Endothelial cell (in vitro differentiated cells): ENCODE measurements at regions not wholly inside any gene's neighbourhood (a gene's known extent, or its start where the extent isn't known, plus 50 kb on each side); places are given as distances from the start of the nearest gene placed in this dataset.

Source experiments
- DNase-seq: peaks from one replicate; pipeline ENCODE4 v3.0.0; 2021; ENCODE audit warnings: low spot score
- H3K27ac Mint-ChIP-seq: one replicate; pipeline ENCODE4 v1.8.0; 2021; ENCODE audit warnings: mixed read lengths, inconsistent platforms; ENCODE audit not compliant: unreplicated experiment
- H3K27me3 Mint-ChIP-seq: one replicate; pipeline ENCODE4 v1.8.0; 2021; ENCODE audit warnings: mild to moderate bottlenecking, moderate library complexity, mixed read lengths, inconsistent platforms; ENCODE audit not compliant: unreplicated experiment
- H3K36me3 Mint-ChIP-seq: one replicate; pipeline ENCODE4 v1.8.0; 2021; ENCODE audit warnings: mild to moderate bottlenecking, low read depth, mixed read lengths, inconsistent platforms; ENCODE audit not compliant: unreplicated experiment
- H3K4me1 Mint-ChIP-seq: one replicate; pipeline ENCODE4 v1.8.0; 2021; ENCODE audit warnings: mild to moderate bottlenecking, mixed read lengths, inconsistent platforms; ENCODE audit not compliant: unreplicated experiment
- H3K4me3 Mint-ChIP-seq: one replicate; pipeline ENCODE4 v1.8.0; 2021; ENCODE audit warnings: mild to moderate bottlenecking, mixed read lengths, inconsistent platforms; ENCODE audit not compliant: unreplicated experiment
- H3K9me3 Mint-ChIP-seq: one replicate; pipeline ENCODE4 v1.8.0; 2021; ENCODE audit warnings: mixed read lengths, inconsistent platforms; ENCODE audit not compliant: unreplicated experiment
- TF ChIP-seq, protein P1 (sequence below): fragments of 200-600 bp; sonication (generic); IDR thresholded peaks from one replicate; pipeline ENCODE4 v1.5.0; 2021; ENCODE audit warnings: antibody characterized with exemption; ENCODE audit not compliant: unreplicated experiment

GRCh38 chr2:12587228-12587627 is 129.5 kb upstream of the TRIB2 start:
- Mint-ChIP-seq H3K4me3 (no peak overlapping the region), H3K9me3 (no peaks in the 10 kb centered on the region), H3K27me3 (no peaks in the 10 kb centered on the region), H3K4me1 (no peaks in the 10 kb centered on the region), H3K36me3 (no peaks in the 10 kb centered on the region), H3K27ac (no peak overlapping the region)
- no peak for DNase-seq
- TF ChIP-seq, protein P1, sequence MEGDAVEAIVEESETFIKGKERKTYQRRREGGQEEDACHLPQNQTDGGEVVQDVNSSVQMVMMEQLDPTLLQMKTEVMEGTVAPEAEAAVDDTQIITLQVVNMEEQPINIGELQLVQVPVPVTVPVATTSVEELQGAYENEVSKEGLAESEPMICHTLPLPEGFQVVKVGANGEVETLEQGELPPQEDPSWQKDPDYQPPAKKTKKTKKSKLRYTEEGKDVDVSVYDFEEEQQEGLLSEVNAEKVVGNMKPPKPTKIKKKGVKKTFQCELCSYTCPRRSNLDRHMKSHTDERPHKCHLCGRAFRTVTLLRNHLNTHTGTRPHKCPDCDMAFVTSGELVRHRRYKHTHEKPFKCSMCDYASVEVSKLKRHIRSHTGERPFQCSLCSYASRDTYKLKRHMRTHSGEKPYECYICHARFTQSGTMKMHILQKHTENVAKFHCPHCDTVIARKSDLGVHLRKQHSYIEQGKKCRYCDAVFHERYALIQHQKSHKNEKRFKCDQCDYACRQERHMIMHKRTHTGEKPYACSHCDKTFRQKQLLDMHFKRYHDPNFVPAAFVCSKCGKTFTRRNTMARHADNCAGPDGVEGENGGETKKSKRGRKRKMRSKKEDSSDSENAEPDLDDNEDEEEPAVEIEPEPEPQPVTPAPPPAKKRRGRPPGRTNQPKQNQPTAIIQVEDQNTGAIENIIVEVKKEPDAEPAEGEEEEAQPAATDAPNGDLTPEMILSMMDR, result no peak

GRCh38 chr2:12587729-12588522 is 128.8 kb upstream of the TRIB2 start:
- TF ChIP-seq, protein P1, result no peak
- no peak for DNase-seq
- Mint-ChIP-seq H3K4me3 (no peak overlapping the region), H3K4me1 (no peaks in the 10 kb centered on the region), H3K9me3 (no peaks in the 10 kb centered on the region), H3K27me3 (no peaks in the 10 kb centered on the region), H3K36me3 (no peaks in the 10 kb centered on the region), H3K27ac (no peak overlapping the region)

DNA sequence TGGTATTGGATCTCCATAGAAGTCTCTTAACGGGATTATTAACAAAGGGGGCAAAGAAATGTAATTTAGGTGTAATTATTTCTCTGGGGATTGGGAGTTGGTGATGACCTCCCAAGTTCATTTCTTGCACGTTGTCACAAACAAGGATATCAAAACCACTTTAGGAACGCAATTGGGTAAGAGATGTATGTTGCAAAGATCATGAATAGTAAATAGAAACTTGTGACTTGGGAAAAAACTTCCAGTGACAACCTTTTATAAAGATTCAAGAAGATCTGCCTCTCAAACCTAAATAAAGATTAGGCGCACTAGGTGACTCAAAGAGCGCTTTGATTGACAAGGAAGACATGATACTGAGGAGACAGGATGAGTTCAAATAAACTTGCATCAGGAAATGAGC is 127.8 kb upstream of the TRIB2 start:
- Mint-ChIP-seq H3K27me3 (no peaks in the 10 kb centered on the region), H3K9me3 (no peaks in the 10 kb centered on the region), H3K36me3 (no peaks in the 10 kb centered on the region), H3K4me3 (no peak overlapping the region), H3K4me1 (no peaks in the 10 kb centered on the region), H3K27ac (no peak overlapping the region)
- TF ChIP-seq, protein P1, result no peak
- no peak for DNase-seq

DNA sequence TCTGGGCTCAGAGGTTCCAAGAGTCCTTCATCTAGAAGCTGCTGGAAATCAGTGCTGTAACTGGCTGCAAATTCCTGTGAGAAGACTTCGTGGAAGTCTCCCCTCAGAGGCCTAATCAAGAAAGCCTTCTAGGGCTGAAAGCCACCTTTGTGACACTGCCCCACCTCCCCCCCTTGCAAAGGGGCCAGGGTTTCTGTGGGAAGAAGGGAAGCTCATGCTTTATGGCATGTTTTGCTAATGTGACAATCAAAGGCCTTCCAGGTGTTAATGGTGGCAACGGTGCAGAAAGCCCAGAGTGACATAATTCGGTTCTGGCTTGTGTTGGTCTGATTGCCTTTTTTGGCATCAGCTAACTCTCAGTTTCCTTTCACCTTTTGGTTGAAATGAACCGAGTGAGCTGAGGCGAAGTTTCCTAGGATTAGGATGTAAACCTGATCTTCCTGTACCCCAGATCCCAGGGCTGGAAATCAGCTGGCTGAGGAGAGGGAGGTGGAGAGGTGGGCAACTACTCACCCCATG is 126.9 kb upstream of the TRIB2 start:
- H3K27me3 Mint-ChIP-seq, result no peaks in the 10 kb centered on the region
- peaks cover 2% of the 10 kb centered on the region for H3K4me1 Mint-ChIP-seq
- H3K9me3 Mint-ChIP-seq, result no peaks in the 10 kb centered on the region
- no peaks in the 10 kb centered on the region for H3K36me3 Mint-ChIP-seq
- H3K4me3 Mint-ChIP-seq, result no peak overlapping the region
- no peak overlapping the region for H3K27ac Mint-ChIP-seq
- no peak for DNase-seq
- TF ChIP-seq, protein P1, result no peak

DNA sequence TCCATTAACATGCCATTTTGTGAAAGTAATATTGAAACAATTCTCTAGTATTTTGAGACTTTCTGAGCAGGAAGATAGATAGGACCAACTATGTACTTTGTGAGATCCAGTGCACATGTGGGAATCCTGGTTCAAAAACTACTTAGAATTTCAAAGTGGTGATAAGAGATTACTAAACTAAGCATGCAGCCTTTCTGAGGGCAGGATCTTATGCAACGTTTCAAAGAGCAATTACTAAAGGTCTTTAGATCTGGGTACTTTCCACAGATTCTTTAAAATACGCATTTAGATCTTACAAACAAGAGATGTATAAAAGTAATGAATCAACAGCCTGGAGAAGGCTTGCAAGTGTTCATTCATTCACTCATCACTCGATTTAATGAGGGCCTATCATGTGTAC is 124.4 kb upstream of the TRIB2 start:
- DNase-seq, result no peak
- Mint-ChIP-seq H3K27me3 (peaks cover 1% of the 10 kb centered on the region), H3K27ac (no peak overlapping the region), H3K4me1 (peaks cover 5% of the 10 kb centered on the region), H3K4me3 (no peak overlapping the region), H3K9me3 (no peaks in the 10 kb centered on the region), H3K36me3 (no peaks in the 10 kb centered on the region)
- TF ChIP-seq, protein P1, result no peak
